PC-9 (cell line): ENCODE measurements at regions not wholly inside any gene's neighbourhood (a gene's known extent, or its start where the extent isn't known, plus 50 kb on each side); places are given as distances from the start of the nearest gene placed in this dataset.

Experiments used
- EZH2 ChIP-seq: fragments of 200-600 bp; sonication (generic); IDR thresholded peaks from 2 replicates; pipeline ENCODE4 v1.8.0; 2017; ENCODE audit warnings: antibody characterized with exemption, low read depth
- TF ChIP-seq, protein P1 (sequence below): fragments of 200-600 bp; sonication (generic); conservative IDR thresholded peaks from 2 replicates; pipeline ENCODE4 v1.6.1; 2017; ENCODE audit warnings: mixed run types, antibody characterized with exemption, mild to moderate bottlenecking, moderate library complexity

- TF ChIP-seq, protein P1, sequence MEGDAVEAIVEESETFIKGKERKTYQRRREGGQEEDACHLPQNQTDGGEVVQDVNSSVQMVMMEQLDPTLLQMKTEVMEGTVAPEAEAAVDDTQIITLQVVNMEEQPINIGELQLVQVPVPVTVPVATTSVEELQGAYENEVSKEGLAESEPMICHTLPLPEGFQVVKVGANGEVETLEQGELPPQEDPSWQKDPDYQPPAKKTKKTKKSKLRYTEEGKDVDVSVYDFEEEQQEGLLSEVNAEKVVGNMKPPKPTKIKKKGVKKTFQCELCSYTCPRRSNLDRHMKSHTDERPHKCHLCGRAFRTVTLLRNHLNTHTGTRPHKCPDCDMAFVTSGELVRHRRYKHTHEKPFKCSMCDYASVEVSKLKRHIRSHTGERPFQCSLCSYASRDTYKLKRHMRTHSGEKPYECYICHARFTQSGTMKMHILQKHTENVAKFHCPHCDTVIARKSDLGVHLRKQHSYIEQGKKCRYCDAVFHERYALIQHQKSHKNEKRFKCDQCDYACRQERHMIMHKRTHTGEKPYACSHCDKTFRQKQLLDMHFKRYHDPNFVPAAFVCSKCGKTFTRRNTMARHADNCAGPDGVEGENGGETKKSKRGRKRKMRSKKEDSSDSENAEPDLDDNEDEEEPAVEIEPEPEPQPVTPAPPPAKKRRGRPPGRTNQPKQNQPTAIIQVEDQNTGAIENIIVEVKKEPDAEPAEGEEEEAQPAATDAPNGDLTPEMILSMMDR = no peak
- TF ChIP-seq EZH2 = no peak
Measured at GRCh38 chr5:71816307-71816706, 97.2 kb downstream of the CARTPT start.
